ENCODE measurements at regions not wholly inside any gene's neighbourhood (a gene's known extent, or its start where the extent isn't known, plus 50 kb on each side); places are given as distances from the start of the nearest gene placed in this dataset.

DNA sequence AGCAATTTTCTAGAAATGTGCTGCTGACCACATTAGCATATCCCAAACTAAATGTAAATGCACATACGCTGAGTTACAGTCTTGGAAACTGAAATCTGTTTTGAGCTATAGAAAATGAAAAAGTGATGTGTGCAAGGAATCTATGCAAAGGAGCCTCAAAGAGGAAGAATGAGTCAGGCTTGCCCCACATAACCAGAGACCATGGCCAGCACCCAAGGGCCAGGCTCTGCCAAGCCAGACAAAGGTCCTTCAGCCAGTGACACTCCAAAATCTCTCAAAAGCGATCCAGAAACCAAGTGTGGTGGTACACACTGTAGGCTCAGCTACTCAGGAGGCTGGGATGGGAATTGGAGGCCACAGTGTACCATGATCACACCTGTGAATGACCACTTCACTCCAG is 195.2 kb downstream of the TOMM20 start:
- ChIA-PET POLR2A (no interaction called here), CTCF (interaction anchor here (0.7 to 1.8 kb wide), 4 partner anchors 16 to 343 kb away, joined by 3 to 4 read pairs (median 3); no protein-coding TSS in a partner anchor)

DNA sequence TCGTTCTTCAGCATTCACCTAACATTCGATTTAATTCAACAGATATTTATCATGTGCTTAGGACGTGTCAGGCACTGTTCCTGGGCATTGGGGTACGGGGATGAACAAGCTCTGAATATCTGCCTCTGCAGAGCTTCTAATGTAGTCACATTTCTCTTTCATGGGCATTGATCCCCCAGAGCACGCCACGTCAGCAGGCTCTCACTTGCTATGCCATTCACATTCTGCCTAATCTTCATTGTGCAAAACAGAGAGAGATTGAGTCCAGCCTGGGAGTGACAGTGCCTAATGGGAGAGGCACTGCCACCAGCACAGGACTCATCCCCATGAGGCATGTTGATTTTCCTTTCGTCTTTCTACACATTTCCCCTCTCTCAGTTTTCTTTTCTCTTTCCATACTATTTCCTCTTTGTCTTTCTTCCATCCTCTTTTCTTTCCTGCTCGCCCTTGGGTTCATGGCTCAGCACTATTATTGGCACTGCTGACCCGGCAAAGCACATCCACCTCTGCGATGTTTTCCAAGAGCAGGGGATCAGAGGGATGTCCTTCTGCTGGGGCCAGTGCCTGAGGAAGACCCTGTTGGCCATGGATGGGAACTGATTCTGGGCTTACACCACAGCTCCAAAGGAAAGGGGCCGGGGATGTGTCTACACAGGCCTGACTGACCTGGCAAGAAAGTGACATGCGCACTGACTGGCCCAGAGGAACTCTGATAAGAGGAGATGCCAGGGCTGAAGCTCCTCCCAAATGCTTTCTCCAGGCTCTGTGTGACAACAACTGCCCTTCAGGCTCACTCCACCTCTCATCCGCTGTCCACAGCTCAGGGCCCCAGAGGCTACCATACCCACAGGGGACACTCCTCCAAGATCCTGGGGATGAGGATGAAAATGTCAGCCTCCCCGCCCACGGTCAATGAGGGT is 195.9 kb downstream of the TOMM20 start:
- ChIA-PET CTCF (interaction anchor here (0.7 to 1.8 kb wide), 4 partner anchors 16 to 342 kb away, joined by 3 to 4 read pairs (median 3); no protein-coding TSS in a partner anchor), POLR2A (no interaction called here)

DNA sequence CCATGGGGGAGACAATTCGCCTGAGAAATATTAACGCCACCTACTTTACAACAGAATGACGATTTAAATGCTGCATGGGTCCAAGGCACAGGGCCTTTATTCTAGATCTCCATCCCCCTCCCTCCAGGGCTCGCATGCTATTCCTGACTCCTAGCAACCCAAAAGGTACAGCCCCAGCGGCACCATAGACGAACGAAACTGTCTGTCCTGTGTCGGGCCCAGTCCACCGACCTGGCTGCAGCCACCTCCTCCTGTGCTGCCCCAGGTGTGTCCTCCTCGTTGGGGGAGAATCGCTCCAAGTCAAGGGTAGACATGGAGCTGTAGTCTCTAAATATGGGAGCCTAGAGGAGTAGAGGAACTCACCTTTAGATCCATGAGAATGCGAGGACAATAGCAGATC is 196.5 kb downstream of the TOMM20 start:
- CTCF ChIA-PET: no interaction called here
- POLR2A ChIA-PET: no interaction called here

DNA sequence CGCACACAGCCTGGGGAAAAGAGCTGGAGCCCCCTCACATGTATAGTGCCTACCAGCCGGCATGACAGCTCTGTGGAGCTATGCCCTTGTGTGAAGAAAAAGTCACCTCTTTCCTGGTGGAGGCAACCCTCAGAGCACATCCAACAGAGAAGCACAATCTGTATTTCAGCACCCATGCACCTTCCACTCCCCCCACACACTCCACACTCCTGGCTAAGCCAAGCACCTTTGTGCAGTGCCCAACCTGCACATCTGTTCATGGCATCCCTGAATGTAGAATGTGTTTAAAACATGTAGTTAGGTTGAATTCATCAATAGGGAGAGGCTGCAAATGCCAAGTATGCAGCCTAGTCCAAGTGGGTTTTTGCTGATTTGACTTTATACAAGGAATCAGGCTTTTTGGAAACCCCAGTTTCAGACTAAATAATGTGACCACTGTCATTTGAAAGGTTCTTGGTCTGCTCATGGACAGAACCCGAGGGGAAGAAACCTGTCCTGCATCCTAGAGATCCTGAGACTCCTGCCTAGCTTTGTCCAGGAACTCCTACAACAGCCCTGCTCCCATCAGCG is 197.1 kb downstream of the TOMM20 start:
- POLR2A ChIA-PET: no interaction called here

DNA sequence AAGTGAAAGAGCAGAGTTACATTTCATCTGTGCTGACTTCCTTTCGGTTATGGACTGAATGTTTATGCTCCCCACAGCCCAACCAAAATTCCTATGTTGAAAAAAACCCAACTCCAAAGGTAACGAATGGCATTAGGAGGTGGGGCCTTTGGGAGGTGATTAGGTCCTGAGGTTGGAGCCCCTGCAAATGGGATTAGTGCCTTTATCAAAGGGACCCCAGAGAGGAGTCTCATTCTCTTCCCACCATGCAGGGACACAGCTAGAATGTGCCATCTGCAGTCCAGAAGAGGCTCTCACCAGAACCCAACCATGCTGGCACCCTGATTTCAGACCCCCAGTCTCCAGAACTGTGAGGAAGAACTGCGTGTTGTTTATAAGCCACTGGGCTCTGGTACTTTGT is 199.3 kb downstream of the TOMM20 start:
- ChIA-PET POLR2A (no interaction called here), CTCF (no interaction called here)

More for the DNA sequence above, 197.1 kb downstream of the TOMM20 start:
- CTCF ChIA-PET: no interaction called here

DNA sequence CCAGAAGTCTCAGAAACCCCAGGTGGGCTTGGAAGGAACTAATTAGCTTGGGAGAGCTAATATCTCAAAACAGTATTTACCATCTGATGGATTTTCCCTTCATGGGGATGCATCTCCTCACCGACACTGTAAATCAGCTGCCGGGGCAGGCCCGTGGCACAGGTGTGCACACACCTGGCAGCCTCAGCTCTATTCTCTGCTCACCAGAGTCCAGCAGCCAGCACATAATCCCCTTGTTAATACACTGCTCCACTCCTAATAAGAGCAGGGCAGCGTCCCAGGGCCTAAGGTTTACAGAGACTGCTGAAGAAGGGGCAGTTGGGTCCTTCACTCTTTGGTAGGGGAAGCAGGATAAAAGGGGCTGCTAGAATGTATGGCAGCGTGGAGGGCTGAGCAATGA is 200.0 kb downstream of the TOMM20 start:
- CTCF ChIA-PET: interaction anchor here (1.4 kb wide), 1 partner anchor 34 kb away, joined by 5 read pairs; no protein-coding TSS in a partner anchor

DNA sequence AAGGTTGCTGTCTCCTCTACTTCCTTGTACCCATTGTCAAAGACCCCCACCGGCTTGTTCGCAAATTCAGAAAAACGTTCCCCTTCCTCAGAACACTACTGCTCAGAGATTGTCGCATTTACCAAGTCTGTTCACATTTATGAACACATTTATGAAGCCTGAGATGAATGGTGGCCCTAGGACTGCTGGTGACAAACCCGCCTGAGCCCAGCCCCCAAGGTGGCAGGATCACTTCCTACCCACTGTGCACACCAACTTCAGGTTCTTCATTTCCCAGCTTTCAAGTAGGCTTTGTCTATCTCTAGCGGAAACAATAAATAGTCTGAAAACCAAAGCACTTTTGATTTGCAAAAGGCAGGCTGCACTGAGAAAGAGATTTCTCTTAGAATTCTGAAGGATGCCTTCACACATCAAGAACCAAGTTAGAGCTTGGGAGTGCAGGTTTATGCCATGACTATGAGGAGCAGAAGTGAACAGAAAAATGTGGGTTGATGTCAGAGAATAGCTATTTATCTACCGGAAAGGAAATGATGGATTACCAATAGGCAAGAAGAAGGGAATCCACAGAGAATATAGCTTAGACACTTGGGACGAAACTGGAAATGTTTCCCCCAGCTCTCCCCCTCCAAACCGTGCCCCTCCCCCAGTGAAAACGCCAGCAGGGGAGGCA is 200.5 kb downstream of the TOMM20 start:
- ChIA-PET CTCF (interaction anchor here (1.4 kb wide), 1 partner anchor 34 kb away, joined by 5 read pairs; no protein-coding TSS in a partner anchor), POLR2A (interaction anchor here (1.0 kb wide), 1 partner anchor 197 kb away, joined by 4 read pairs; no protein-coding TSS in a partner anchor)

More for the DNA sequence above, 200.0 kb downstream of the TOMM20 start:
- POLR2A ChIA-PET: interaction anchor here (1.0 kb wide), 1 partner anchor 197 kb away, joined by 4 read pairs; no protein-coding TSS in a partner anchor

DNA sequence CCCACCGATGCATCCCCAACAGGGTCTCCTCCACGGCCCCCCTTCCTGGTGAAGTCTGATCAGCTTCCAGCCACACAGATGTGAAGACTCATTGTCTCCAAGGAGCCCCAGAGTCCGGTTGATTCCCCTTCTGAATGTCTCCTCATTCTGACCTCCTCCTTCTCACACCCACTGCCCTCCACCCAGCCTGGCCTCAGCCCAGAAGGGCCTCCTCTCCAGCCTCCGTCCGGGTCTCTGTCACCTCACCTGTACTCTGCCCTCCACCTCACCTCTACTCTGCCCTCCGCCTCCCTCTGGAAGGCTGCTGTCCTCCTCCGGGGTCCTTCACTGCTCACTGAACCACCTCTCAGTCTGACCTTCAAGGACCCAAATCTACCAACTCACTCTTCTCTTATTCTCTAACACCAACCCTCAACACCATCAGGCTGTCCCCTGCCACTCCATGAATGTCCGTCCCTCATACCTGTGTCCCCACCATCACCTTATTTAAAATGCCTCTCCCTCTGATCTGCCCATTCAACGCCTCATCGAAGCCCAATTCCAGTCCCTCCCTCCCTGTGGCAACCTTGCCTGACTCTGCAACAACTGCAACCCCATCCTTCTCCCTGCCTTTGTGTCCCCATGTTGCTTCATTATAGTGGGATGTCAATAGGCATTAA is 201.2 kb downstream of the TOMM20 start:
- ChIA-PET CTCF (interaction anchor here (0.5 to 1.4 kb wide), 2 partner anchors 35 to 59 kb away, joined by 3 to 5 read pairs; no protein-coding TSS in a partner anchor), POLR2A (interaction anchor here (1.0 to 1.2 kb wide), 3 partner anchors 36 to 156 kb away, joined by 3 to 4 read pairs (median 3); no protein-coding TSS in a partner anchor)

DNA sequence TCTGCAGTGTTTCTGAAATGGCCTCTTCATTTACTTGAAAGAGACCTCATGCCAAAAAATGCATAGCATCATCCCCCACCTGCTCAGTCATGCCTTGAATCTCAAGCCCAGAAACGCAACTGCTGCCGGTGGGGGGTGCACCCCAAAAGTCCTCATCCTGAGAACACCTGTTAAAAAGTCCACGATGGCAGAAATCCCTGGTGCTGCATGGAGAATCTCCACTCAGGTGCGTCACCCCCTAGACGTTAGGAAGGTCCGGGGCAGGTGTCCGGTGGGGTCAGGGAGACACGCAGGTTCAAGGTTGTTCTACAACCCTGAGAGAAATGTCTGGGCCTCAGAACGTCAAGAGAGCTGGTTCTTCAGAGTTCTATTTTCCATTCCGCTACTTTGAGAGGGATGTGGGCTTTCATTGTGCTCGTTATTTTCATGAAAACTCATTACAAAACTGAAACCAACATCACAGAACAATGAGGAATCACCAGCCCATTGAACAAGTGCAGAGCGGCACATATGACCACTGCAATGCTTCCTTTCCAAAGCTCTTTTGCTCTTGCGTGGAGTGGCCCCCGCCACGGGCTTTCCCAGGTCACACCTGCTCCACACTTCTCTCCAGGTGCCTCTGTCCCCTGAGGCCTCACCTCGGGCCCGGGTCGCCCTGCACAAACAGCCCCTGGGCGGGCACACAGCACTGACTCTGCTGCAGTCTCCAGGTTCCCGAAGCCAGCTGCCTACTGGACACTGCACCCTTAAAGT is 201.9 kb downstream of the TOMM20 start:
- CTCF ChIA-PET: interaction anchor here (0.5 to 1.5 kb wide), 2 partner anchors 39 to 59 kb away, joined by 3 read pairs; no protein-coding TSS in a partner anchor
- POLR2A ChIA-PET: interaction anchor here (0.6 to 1.7 kb wide), 6 partner anchors 24 to 439 kb away, joined by 3 to 8 read pairs (median 4); no protein-coding TSS in a partner anchor

DNA sequence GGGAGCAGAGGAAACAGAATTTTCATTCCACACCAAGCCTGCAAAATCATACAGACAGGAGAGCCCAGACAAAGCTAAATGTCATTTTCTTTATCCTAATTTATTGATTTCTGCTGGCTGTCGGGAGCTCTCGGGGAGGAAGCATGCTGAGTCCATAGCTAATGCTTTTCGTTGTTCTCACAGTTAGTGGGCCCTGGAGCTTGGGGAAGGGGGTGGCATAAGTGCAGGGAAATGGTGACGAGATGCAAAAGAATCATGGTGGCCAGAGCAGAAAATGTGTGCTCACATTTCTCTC is 202.4 kb downstream of the TOMM20 start:
- ChIA-PET POLR2A (interaction anchor here (0.6 to 1.7 kb wide), 7 partner anchors 24 to 439 kb away, joined by 3 to 8 read pairs (median 3); no protein-coding TSS in a partner anchor), CTCF (interaction anchor here (1.5 kb wide), 2 partner anchors 9 to 39 kb away, joined by 3 to 5 read pairs; no protein-coding TSS in a partner anchor)

DNA sequence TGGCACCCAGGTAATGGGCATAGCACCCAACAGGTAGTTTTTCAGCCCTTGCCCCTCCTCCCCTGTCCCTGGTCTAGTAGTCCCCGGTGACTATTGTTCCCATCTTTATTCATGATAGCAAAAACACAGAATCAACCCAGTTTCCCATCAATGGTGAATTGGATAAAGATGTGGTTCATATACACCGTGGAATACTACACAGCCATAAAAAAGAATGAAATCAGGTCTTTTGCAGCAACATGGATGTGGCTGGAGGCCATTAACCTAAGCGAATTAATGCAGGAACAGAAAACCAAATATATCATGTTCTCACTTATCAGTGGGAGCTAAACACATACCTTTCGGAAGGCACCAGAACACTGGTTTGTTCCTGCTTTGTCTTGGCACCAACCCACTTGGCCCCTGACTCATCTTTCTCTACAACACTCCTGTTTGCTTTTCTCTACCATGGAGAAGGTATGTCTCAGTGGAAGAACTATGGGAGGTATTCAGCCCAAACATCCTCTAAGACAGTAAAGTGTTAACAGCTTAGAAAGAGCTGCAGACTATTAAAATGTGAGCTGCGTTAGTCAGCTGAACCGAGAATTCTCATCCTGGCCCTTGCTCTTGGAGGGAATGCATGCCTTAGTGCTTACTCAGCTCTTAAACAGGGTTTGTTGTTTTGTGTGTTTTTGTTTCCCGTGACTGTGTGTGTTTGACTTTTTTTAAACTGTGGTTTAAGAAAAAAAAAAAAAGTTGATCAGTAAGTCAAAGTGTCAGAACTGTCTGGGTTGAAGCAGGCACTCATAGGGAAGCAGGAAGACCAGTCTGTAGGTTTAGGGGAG is 203.0 kb downstream of the TOMM20 start:
- ChIA-PET POLR2A (interaction anchor here (0.6 to 1.7 kb wide), 7 partner anchors 23 to 425 kb away, joined by 3 to 8 read pairs (median 4); no protein-coding TSS in a partner anchor), CTCF (interaction anchor here (0.9 to 1.5 kb wide), 3 partner anchors 8 to 81 kb away, joined by 3 to 5 read pairs (median 3); no protein-coding TSS in a partner anchor)

DNA sequence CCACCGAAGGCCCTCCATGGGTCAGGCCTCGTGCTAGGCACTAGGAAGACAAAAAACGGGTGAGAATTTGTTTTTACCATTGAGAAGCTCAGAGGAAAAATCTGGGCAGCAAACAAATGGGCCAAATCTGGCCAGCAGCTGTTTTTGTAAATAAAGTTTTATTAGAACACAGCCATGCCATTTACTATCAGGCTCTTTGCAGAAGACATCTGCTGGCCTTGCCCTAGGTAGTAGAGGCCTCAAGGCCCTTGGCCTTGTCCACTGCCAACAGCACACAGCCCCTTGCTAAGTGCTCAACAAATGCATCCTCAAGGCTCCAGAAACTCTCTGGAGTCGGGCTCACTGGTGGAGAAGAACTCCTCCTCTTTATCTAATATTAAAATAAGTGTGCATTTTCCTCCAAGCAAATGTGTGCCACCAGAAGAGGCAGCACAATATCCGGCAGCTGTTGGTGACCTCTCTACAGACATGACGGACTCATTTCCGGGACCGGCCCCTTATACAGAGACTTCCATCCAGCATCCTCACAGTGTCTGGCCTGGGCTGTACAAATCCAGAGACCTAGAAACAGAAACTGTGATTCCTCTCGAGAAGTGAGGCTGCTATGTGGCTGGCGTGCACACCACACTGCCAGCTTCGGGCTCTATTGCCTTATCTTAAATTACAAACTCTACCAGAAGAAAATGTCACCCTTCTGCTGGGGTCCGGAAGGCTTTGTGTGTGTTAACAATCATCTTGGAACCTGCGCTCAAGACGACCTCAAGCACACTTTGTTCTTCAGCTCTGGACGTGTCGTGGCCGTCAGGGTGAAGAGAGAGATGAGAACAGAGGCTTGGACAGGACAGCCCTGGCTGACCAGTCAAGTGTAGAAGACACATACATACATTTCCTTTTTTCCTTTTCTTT is 203.9 kb downstream of the TOMM20 start:
- POLR2A ChIA-PET: interaction anchor here (1.0 kb wide), 1 partner anchor 43 kb away, joined by 3 read pairs; no protein-coding TSS in a partner anchor
- CTCF ChIA-PET: interaction anchor here (0.6 to 1.5 kb wide), 3 partner anchors 8 to 80 kb away, joined by 3 to 5 read pairs (median 3); no protein-coding TSS in a partner anchor

DNA sequence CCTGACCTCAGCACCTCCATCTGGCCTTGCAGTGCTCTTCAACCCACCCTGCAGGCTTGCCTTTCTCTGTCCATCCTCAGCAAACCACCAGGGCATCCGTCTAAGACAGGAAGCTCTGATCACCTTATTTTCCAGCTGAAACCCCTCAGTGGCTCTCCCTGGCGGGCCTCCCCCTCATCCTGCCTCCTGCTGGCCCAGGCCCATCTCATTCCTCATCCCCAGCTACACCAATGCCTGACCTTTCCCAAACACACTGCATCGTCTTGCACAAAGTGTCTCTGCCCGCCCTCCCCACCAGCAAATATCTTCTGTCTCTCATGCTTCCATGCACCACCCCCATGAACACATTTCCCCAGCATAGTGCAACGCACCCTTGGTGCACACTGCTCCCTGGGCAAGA is 205.0 kb downstream of the TOMM20 start:
- POLR2A ChIA-PET: no interaction called here
- CTCF ChIA-PET: no interaction called here

DNA sequence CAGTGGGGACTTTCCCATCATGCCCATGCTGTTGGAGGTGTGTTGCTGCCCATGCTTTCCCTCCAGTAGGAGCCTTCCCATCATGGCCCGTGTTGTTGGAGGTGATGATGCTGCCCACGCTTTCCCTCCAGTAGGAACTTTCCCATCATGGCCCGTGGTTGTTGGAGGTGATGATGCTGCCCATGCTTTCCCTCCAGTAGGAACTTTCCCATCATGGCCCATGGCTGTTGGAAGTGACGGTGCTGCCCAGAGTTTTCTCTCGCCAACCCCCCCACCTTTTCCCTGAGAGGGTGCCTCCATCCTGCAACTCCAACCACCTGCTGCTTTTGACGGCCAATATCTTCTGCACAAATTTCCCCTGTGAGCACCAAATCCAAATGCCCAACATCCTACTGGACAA is 205.7 kb downstream of the TOMM20 start:
- ChIA-PET POLR2A (no interaction called here), CTCF (no interaction called here)

DNA sequence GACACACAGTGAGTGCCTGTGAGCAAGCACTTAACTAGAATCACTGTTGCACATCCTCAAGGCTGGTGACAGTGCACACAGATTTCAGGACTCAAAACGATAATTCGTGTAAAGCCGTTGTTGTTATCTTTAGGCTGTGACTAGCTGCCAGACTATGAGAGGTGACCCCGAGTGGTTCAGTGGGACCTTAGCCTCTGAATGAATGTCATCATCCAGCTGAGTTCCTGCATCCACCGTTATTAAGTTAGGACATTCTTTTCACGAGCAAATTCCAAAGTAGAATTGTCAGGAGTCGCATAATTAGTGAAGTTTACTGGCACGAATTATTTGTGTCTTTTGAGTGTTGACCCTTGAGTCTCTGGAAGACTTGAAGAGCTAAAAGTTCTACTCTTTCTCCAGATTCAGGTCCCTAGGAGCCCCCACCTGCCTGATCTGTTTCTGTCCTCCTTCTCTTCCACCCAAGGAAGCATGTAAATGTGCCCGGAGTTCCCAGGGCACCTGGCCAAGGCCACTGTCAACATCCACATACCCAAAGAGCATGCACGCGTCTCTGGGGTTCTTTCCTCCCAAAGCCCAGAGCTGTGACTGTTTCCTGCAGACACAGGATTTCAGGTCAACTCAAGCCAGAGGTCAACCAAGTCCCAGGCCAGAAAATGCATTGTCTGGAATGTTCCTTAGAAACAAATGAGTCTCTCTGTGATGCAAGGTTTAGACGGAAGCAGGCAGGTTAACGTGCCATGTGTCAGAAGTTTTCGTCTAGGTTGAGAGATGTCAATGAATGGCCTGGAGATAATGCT is 207.2 kb downstream of the TOMM20 start:
- ChIA-PET CTCF (no interaction called here), POLR2A (no interaction called here)

DNA sequence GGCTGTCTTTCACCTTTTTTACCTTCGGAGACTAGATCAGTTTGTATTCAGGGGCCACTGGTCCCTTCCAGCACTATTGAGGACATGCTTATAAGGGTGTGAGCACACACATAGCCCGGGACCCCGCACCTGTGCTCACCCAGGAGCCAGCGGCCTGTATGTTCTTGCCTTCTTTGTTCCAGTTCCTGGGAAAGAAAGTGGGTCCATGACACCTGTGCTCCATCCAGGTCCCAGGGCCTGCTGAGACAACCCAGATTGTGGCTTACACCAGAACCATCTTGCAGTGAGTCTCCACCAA is 207.8 kb downstream of the TOMM20 start:
- ChIA-PET POLR2A (no interaction called here), CTCF (no interaction called here)

Data from activated CD8-positive, alpha-beta memory T cell treated with anti-CD3 and anti-CD28 coated beads for 36 hours (primary cell).